K562 (cell line): ENCODE measurements at regions not wholly inside any gene's neighbourhood (a gene's known extent, or its start where the extent isn't known, plus 50 kb on each side); places are given as distances from the start of the nearest gene placed in this dataset.
A peak's percentile ranks its signal among the peaks of the same experiment; 100 is the strongest.

Experiments
- ARID2 ChIP-seq: fragments of 450-650 bp; IDR thresholded peaks from 2 replicates; pipeline ENCODE4 v1.6.1; 2017; ENCODE audit warnings: antibody characterized with exemption, mild to moderate bottlenecking
- CREB1 ChIP-seq, 2 experiments: sonication (generic) in 1 of 2; formaldehyde crosslinking in 1 of 2; IDR thresholded peaks; 2 replicates each; pipeline versions ENCODE4 v1.6.1 to v1.8.0; 2012 to 2022; ENCODE audit warnings: inconsistent platforms in 1 of 2, mild to moderate bottlenecking in 1 of 2, missing genetic modification reagents in 1 of 2, moderate library complexity in 1 of 2
- DDX20 ChIP-seq: fragments of 450-650 bp; IDR thresholded peaks from 2 replicates; pipeline ENCODE4 v1.6.1; 2016; ENCODE audit warnings: missing genetic modification characterization, low read depth, mild to moderate bottlenecking, missing compliant biosample characterization, moderate library complexity
- DIDO1 ChIP-seq: fragments of 450-650 bp; IDR thresholded peaks from 2 replicates; pipeline ENCODE4 v1.6.1; 2016; ENCODE audit warnings: low read depth, missing biosample characterization, missing genetic modification characterization
- ELF2 ChIP-seq: fragments of 250-450 bp; sonication (Bioruptor Pico); IDR thresholded peaks from 2 replicates; pipeline ENCODE4 v1.5.0; 2021; ENCODE audit warnings: mild to moderate bottlenecking
- GTF2A2 ChIP-seq: IDR thresholded peaks from 2 replicates; pipeline ENCODE4 v1.6.1; 2016; ENCODE audit warnings: mild to moderate bottlenecking, missing genetic modification characterization, missing compliant biosample characterization
- HDAC1 ChIP-seq, 2 experiments: fragments of 450-650 bp; IDR thresholded peaks; 2 replicates each; pipeline ENCODE4 v1.6.1; 2016 to 2017; ENCODE audit warnings: inconsistent platforms in 1 of 2, mild to moderate bottlenecking in 1 of 2, moderate library complexity in 1 of 2
- HMG20A ChIP-seq: fragments of 450-650 bp; formaldehyde crosslinking; conservative IDR thresholded peaks from 2 replicates; pipeline ENCODE4 v1.4.0; 2020; ENCODE audit warnings: mild to moderate bottlenecking, mixed read lengths
- NFE2 ChIP-seq: IDR thresholded peaks from 2 replicates; pipeline ENCODE4 v1.6.1; 2014; ENCODE audit warnings: antibody characterized with exemption, low read depth
- POLR2H ChIP-seq: IDR thresholded peaks from 2 replicates; pipeline ENCODE4 v1.6.1; 2016; ENCODE audit warnings: missing genetic modification characterization, low read depth, mild to moderate bottlenecking, control low read depth, missing compliant biosample characterization, moderate library complexity
- SMC3 ChIP-seq: conservative IDR thresholded peaks from 2 replicates; pipeline ENCODE4 v1.6.1; 2011; ENCODE audit warnings: low read depth, low read length, improper control_type of control experiment; ENCODE audit not compliant: insufficient read depth
- XRCC4 ChIP-seq: IDR thresholded peaks from one replicate; pipeline ENCODE4 v1.6.1; 2011; ENCODE audit not compliant: insufficient read depth, insufficient read length; ENCODE audit errors: extremely low read depth
- ZBTB8A ChIP-seq: fragments of 450-650 bp; IDR thresholded peaks from 2 replicates; pipeline ENCODE4 v1.6.1; 2018; ENCODE audit warnings: mild to moderate bottlenecking, moderate library complexity; ENCODE audit not compliant: partially characterized antibody
- ZNF41 ChIP-seq: fragments of 250-450 bp; sonication (Bioruptor Pico); conservative IDR thresholded peaks from 2 replicates; pipeline ENCODE4 v1.4.0; 2020; ENCODE audit warnings: mild to moderate bottlenecking
- ZNF444 ChIP-seq: fragments of 250-450 bp; sonication (Bioruptor Pico); IDR thresholded peaks from 2 replicates; pipeline ENCODE4 v1.4.0; 2020; ENCODE audit warnings: mild to moderate bottlenecking, moderate library complexity
- TF ChIP-seq, protein P1 (sequence below): fragments of 250-450 bp; sonication (Bioruptor Pico); IDR thresholded peaks from 2 replicates; pipeline ENCODE4 v1.4.0; 2020; ENCODE audit warnings: mild to moderate bottlenecking, moderate library complexity, borderline replicate concordance
- TF ChIP-seq, protein P2 (sequence below): sonication (generic); formaldehyde crosslinking; IDR thresholded peaks from 2 replicates; pipeline ENCODE4 v1.8.1; 2023; ENCODE audit warnings: mild to moderate bottlenecking, missing genetic modification reagents
- TF ChIP-seq, protein P3 (sequence below): sonication (generic); formaldehyde crosslinking; IDR thresholded peaks from 2 replicates; pipeline ENCODE4 v1.8.0; 2022; ENCODE audit warnings: missing genetic modification reagents, mild to moderate bottlenecking, borderline replicate concordance
- TF ChIP-seq, protein P4 (sequence below): fragments of 250-450 bp; sonication (Bioruptor Pico); IDR thresholded peaks from 2 replicates; pipeline ENCODE4 v1.4.0; 2020; ENCODE audit warnings: mild to moderate bottlenecking, moderate library complexity
- TF ChIP-seq, protein P5 (sequence below): sonication (generic); formaldehyde crosslinking; IDR thresholded peaks from 2 replicates; pipeline ENCODE4 v1.8.0; 2022; ENCODE audit warnings: missing genetic modification reagents, mild to moderate bottlenecking, moderate library complexity, borderline replicate concordance

GRCh38 chr6:144849920-144850319 lies 564.8 kb downstream of the UTRN start (continued):
- TF ChIP-seq, protein P1, sequence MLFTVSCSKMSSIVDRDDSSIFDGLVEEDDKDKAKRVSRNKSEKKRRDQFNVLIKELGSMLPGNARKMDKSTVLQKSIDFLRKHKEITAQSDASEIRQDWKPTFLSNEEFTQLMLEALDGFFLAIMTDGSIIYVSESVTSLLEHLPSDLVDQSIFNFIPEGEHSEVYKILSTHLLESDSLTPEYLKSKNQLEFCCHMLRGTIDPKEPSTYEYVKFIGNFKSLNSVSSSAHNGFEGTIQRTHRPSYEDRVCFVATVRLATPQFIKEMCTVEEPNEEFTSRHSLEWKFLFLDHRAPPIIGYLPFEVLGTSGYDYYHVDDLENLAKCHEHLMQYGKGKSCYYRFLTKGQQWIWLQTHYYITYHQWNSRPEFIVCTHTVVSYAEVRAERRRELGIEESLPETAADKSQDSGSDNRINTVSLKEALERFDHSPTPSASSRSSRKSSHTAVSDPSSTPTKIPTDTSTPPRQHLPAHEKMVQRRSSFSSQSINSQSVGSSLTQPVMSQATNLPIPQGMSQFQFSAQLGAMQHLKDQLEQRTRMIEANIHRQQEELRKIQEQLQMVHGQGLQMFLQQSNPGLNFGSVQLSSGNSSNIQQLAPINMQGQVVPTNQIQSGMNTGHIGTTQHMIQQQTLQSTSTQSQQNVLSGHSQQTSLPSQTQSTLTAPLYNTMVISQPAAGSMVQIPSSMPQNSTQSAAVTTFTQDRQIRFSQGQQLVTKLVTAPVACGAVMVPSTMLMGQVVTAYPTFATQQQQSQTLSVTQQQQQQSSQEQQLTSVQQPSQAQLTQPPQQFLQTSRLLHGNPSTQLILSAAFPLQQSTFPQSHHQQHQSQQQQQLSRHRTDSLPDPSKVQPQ = no peak
- peak; percentile 69 for TF ChIP-seq NFE2
- TF ChIP-seq ZNF41 = peak; percentile 74; the same call in 1 of the 2 replicates
- TF ChIP-seq ARID2 = no peak
- TF ChIP-seq ZBTB8A = no peak
- TF ChIP-seq GTF2A2 = 0 out of 2 replicates have a peak, but pooled peaks have one; percentile 25
- TF ChIP-seq, protein P2, sequence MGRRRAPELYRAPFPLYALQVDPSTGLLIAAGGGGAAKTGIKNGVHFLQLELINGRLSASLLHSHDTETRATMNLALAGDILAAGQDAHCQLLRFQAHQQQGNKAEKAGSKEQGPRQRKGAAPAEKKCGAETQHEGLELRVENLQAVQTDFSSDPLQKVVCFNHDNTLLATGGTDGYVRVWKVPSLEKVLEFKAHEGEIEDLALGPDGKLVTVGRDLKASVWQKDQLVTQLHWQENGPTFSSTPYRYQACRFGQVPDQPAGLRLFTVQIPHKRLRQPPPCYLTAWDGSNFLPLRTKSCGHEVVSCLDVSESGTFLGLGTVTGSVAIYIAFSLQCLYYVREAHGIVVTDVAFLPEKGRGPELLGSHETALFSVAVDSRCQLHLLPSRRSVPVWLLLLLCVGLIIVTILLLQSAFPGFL = no peak
- TF ChIP-seq ZNF444 (CRISPR knock-in tag) = 0 out of 2 replicates have a peak, but pooled peaks have one; percentile 36
- TF ChIP-seq, protein P3, sequence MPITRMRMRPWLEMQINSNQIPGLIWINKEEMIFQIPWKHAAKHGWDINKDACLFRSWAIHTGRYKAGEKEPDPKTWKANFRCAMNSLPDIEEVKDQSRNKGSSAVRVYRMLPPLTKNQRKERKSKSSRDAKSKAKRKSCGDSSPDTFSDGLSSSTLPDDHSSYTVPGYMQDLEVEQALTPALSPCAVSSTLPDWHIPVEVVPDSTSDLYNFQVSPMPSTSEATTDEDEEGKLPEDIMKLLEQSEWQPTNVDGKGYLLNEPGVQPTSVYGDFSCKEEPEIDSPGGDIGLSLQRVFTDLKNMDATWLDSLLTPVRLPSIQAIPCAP = no peak
- TF ChIP-seq DDX20 (tag) = 0 out of 2 replicates have a peak, but pooled peaks have one; percentile 48
- TF ChIP-seq, protein P4, sequence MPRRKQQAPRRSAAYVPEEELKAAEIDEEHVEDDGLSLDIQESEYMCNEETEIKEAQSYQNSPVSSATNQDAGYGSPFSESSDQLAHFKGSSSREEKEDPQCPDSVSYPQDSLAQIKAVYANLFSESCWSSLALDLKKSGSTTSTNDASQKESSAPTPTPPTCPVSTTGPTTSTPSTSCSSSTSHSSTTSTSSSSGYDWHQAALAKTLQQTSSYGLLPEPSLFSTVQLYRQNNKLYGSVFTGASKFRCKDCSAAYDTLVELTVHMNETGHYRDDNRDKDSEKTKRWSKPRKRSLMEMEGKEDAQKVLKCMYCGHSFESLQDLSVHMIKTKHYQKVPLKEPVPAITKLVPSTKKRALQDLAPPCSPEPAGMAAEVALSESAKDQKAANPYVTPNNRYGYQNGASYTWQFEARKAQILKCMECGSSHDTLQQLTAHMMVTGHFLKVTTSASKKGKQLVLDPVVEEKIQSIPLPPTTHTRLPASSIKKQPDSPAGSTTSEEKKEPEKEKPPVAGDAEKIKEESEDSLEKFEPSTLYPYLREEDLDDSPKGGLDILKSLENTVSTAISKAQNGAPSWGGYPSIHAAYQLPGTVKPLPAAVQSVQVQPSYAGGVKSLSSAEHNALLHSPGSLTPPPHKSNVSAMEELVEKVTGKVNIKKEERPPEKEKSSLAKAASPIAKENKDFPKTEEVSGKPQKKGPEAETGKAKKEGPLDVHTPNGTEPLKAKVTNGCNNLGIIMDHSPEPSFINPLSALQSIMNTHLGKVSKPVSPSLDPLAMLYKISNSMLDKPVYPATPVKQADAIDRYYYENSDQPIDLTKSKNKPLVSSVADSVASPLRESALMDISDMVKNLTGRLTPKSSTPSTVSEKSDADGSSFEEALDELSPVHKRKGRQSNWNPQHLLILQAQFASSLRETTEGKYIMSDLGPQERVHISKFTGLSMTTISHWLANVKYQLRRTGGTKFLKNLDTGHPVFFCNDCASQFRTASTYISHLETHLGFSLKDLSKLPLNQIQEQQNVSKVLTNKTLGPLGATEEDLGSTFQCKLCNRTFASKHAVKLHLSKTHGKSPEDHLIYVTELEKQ = no peak
- TF ChIP-seq HMG20A (CRISPR knock-in tag) = no peak
- TF ChIP-seq SMC3 = no peak
- no peak for TF ChIP-seq HDAC1 (IDR thresholded peaks at IDR 0.05)
- no peak for TF ChIP-seq XRCC4
- no peak for TF ChIP-seq CREB1 (IDR thresholded peaks at IDR 0.05)
- TF ChIP-seq CREB1 (CRISPR knock-in tag; IDR thresholded peaks at IDR 0.05) = no peak
- TF ChIP-seq POLR2H (tag) = no peak
- TF ChIP-seq DIDO1 (tag) = no peak
- TF ChIP-seq, protein P5, sequence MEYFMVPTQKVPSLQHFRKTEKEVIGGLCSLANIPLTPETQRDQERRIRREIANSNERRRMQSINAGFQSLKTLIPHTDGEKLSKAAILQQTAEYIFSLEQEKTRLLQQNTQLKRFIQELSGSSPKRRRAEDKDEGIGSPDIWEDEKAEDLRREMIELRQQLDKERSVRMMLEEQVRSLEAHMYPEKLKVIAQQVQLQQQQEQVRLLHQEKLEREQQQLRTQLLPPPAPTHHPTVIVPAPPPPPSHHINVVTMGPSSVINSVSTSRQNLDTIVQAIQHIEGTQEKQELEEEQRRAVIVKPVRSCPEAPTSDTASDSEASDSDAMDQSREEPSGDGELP (CRISPR knock-in tag) = no peak
- no peak for TF ChIP-seq ELF2 (CRISPR knock-in tag)
